ENCODE measurements at regions not wholly inside any gene's neighbourhood (a gene's known extent, or its start where the extent isn't known, plus 50 kb on each side); places are given as distances from the start of the nearest gene placed in this dataset.

- TF ChIP-seq POLR2A (IDR thresholded peaks at IDR 0.05) (no peak), CTCF (IDR thresholded peaks at IDR 0.05) (no peak), EP300 (IDR thresholded peaks at IDR 0.05) (no peak)
Observed at GRCh38 chr4:124455671-124456070, 256.9 kb downstream of the ANKRD50 start.
